K562 (cell line): ENCODE measurements at regions not wholly inside any gene's neighbourhood (a gene's known extent, or its start where the extent isn't known, plus 50 kb on each side); places are given as distances from the start of the nearest gene placed in this dataset.

ENCODE experiments used
- ASH1L ChIP-seq: fragments of 450-650 bp; IDR thresholded peaks from 2 replicates; pipeline ENCODE4 v1.6.1; 2018; ENCODE audit warnings: borderline replicate concordance, mild to moderate bottlenecking, low read depth; ENCODE audit not compliant: partially characterized antibody
- ATF7 ChIP-seq: fragments of 450-650 bp; IDR thresholded peaks from 2 replicates; pipeline ENCODE4 v1.7.1; 2014; ENCODE audit warnings: mild to moderate bottlenecking, moderate library complexity
- BHLHE40 ChIP-seq: IDR thresholded peaks from 2 replicates; pipeline ENCODE4 v1.6.1; 2011; ENCODE audit warnings: low read length, improper control_type of control experiment
- CCNT2 ChIP-seq: IDR thresholded peaks from 2 replicates; pipeline ENCODE4 v1.6.1; 2011; ENCODE audit warnings: borderline replicate concordance, low read depth, mild to moderate bottlenecking, moderate library complexity, mixed read lengths, low read length; ENCODE audit not compliant: insufficient read length; ENCODE audit errors: extremely low read depth
- CHCHD3 ChIP-seq: fragments of 250-450 bp; sonication (Bioruptor Pico); IDR thresholded peaks from 2 replicates; pipeline ENCODE4 v2.1.2; 2022; ENCODE audit warnings: mild to moderate bottlenecking
- CSDE1 ChIP-seq, 2 experiments: fragments of 450-650 bp; IDR thresholded peaks; 2 replicates each; pipeline ENCODE4 v1.6.1; 2016; ENCODE audit warnings: mild to moderate bottlenecking in 1 of 2
- ELF4 ChIP-seq: fragments of 450-650 bp; formaldehyde crosslinking; IDR thresholded peaks from 2 replicates; pipeline ENCODE4 v1.4.0; 2022; ENCODE audit warnings: missing genetic modification characterization
- FOS ChIP-seq: IDR thresholded peaks from 3 replicates; pipeline ENCODE4 v1.6.1; 2011; ENCODE audit not compliant: insufficient read length; ENCODE audit errors: extremely low read depth
- FOXJ2 ChIP-seq: fragments of 200-800 bp; sonication (Bioruptor generic); IDR thresholded peaks from 2 replicates; pipeline ENCODE4 v1.6.1; 2016; ENCODE audit warnings: missing genetic modification characterization, missing compliant biosample characterization
- FUS ChIP-seq: fragments of 200-400 bp; formaldehyde crosslinking; optimal IDR thresholded peaks from 2 replicates; pipeline ENCODE3; 2017; ENCODE audit warnings: low read depth, low read length
- GTF2F1 ChIP-seq: IDR thresholded peaks from 2 replicates; pipeline ENCODE4 v1.6.1; 2011; ENCODE audit warnings: low read depth, low read length, improper control_type of control experiment
- HCFC1 ChIP-seq: IDR thresholded peaks from 2 replicates; pipeline ENCODE4 v1.6.1; 2012; ENCODE audit warnings: low read depth, low read length, improper control_type of control experiment
- JUN ChIP-seq, 2 experiments: sonication (generic) in 1 of 2; formaldehyde crosslinking in 1 of 2; IDR thresholded peaks; 2 replicates each; pipeline versions ENCODE4 v1.6.1 to v1.8.0; 2012 to 2022; ENCODE audit warnings: borderline replicate concordance in 2 of 2, mild to moderate bottlenecking in 2 of 2, improper control_type of control experiment in 1 of 2, low read depth in 1 of 2, low read length in 1 of 2, missing genetic modification reagents in 1 of 2
- MCM7 ChIP-seq, 2 experiments: fragments of 450-650 bp; IDR thresholded peaks; 2 replicates each; pipeline ENCODE4 v1.6.1; 2016 to 2018
- MTA2 ChIP-seq: fragments of 450-650 bp; IDR thresholded peaks from 2 replicates; pipeline ENCODE4 v1.6.1; 2016; ENCODE audit warnings: low read depth
- NCOA4 ChIP-seq: fragments of 450-650 bp; IDR thresholded peaks from 2 replicates; pipeline ENCODE4 v1.6.1; 2018; ENCODE audit warnings: mild to moderate bottlenecking; ENCODE audit not compliant: partially characterized antibody
- PTBP1 ChIP-seq: fragments of 200-400 bp; formaldehyde crosslinking; IDR thresholded peaks from 2 replicates; pipeline ENCODE4 v1.6.1; 2017; ENCODE audit warnings: low read depth, low read length
- RFX7 ChIP-seq: fragments of 250-450 bp; sonication (Bioruptor Pico); IDR thresholded peaks from 2 replicates; pipeline ENCODE4 v1.5.1; 2021; ENCODE audit warnings: mild to moderate bottlenecking
- RHOXF2B ChIP-seq: fragments of 250-450 bp; sonication (Bioruptor Pico); conservative IDR thresholded peaks from 2 replicates; pipeline ENCODE4 v1.5.1; 2021
- SIX5 ChIP-seq, 2 experiments: IDR thresholded peaks; 2 replicates each; pipeline ENCODE4 v1.6.1; 2011; ENCODE audit warnings: low read length in 2 of 2, borderline replicate concordance in 1 of 2, low read depth in 1 of 2, mild to moderate bottlenecking in 1 of 2, moderate library complexity in 1 of 2; ENCODE audit not compliant: insufficient read depth in 1 of 2
- SRSF7 ChIP-seq: fragments of 200-400 bp; formaldehyde crosslinking; optimal IDR thresholded peaks from 2 replicates; pipeline ENCODE3; 2017; ENCODE audit warnings: mild to moderate bottlenecking, low read depth, low read length
- ZMIZ1 ChIP-seq, 2 experiments: fragments of 150-350 bp in 1 of 2; IDR thresholded peaks; 2 replicates each; pipeline ENCODE4 v1.6.1; 2012 to 2016; ENCODE audit warnings: low read depth in 2 of 2, low read length in 2 of 2, mild to moderate bottlenecking in 1 of 2, moderate library complexity in 1 of 2
- ZNF717 ChIP-seq: fragments of 250-450 bp; sonication (Bioruptor Pico); IDR thresholded peaks from 2 replicates; pipeline ENCODE4 v1.5.0; 2021

- TF ChIP-seq PTBP1 (no peak), ATF7 (peak; percentile 81), RHOXF2B (CRISPR knock-in tag) (no peak), FUS (no peak), GTF2F1 (no peak), JUN (IDR thresholded peaks at IDR 0.05; ENCODE audit: borderline replicate concordance, low read depth, low read length) (peak; percentile 50; the same call in 1 of the 2 replicates), JUN (CRISPR knock-in tag; IDR thresholded peaks at IDR 0.05; ENCODE audit: borderline replicate concordance) (no peak), ZNF717 (CRISPR knock-in tag) (no peak), NCOA4 (peak; percentile 89), ZMIZ1 (IDR thresholded peaks at IDR 0.05; ENCODE audit: low read depth in 2 of 2, low read length in 2 of 2) (peak in 1 of 2 experiments; percentile 97; a peak in 2 of 4 replicates), ASH1L (no peak), HCFC1 (no peak), SIX5 (IDR thresholded peaks at IDR 0.05; ENCODE audit: borderline replicate concordance in 1 of 2, insufficient read depth in 1 of 2, low read depth in 1 of 2, low read length in 2 of 2) (no peak), FOXJ2 (peak; percentile 91), CSDE1 (IDR thresholded peaks at IDR 0.05) (no peak), FOS (no peak), MCM7 (IDR thresholded peaks at IDR 0.05) (no peak), MTA2 (peak; percentile 99), CCNT2 (peak; percentile 97), BHLHE40 (no peak; the same call in 1 of the 2 replicates), CHCHD3 (CRISPR knock-in tag) (no peak; the same call in 1 of the 2 replicates), RFX7 (CRISPR knock-in tag) (no peak), ELF4 (peak; percentile 88; the same call in 1 of the 2 replicates), SRSF7 (no peak)
Observed at GRCh38 chr15:95709959-95710695, 620.4 kb upstream of the NR2F2 start (continued).
